Stimulated activated memory B cell treated with anti-CD40 and anti-IgM and Interleukin-4, amounts not matched to agents 10 μg/mL and 1 μg/mL and 100 μg/mL, for 72 hours (primary cell): ENCODE measurements at regions not wholly inside any gene's neighbourhood (a gene's known extent, or its start where the extent isn't known, plus 50 kb on each side); places are given as distances from the start of the nearest gene placed in this dataset.
"Not testable (repeated sequence)": the region's sequence is repeated elsewhere in the genome, so short reads cannot be mapped to it uniquely, and the experiment has no call there.

Experiments
- ATAC-seq: fragments of 150-1000 bp; cut with Tn5 transposase; 2 replicates; pipeline ENCODE4 v1.10.0; 2021
- H3K27ac Mint-ChIP-seq: one replicate; pipeline ENCODE4 v1.8.0; 2022; ENCODE audit warnings: mild to moderate bottlenecking, mixed read lengths
- H3K27me3 Mint-ChIP-seq: one replicate; pipeline ENCODE4 v1.8.0; 2022; ENCODE audit warnings: mixed read lengths
- H3K36me3 Mint-ChIP-seq: one replicate; pipeline ENCODE4 v1.8.0; 2022; ENCODE audit warnings: mixed read lengths
- H3K4me1 Mint-ChIP-seq: one replicate; pipeline ENCODE4 v1.8.0; 2022; ENCODE audit warnings: mixed read lengths
- H3K4me3 Mint-ChIP-seq: one replicate; pipeline ENCODE4 v1.8.0; 2022; ENCODE audit warnings: mild to moderate bottlenecking, moderate library complexity, mixed read lengths
- H3K9me3 Mint-ChIP-seq: one replicate; pipeline ENCODE4 v1.8.0; 2022; ENCODE audit warnings: mixed read lengths

- Mint-ChIP-seq H3K27me3 (no peaks in the 10 kb centered on the region), H3K36me3 (no peaks in the 10 kb centered on the region), H3K9me3 (no peaks in the 10 kb centered on the region), H3K4me3 (no peak overlapping the region), H3K4me1 (no peaks in the 10 kb centered on the region), H3K27ac (no peak overlapping the region)
- no peak for ATAC-seq
Observed at GRCh38 chr7:32676249-32676941, 181.1 kb downstream of the AVL9 start.

- no peak overlapping the region for H3K4me3 Mint-ChIP-seq
- H3K27me3 Mint-ChIP-seq = no peaks in the 10 kb centered on the region
- ATAC-seq = no peak
- no peak overlapping the region for H3K27ac Mint-ChIP-seq
- H3K36me3 Mint-ChIP-seq = peaks cover 4% of the 10 kb centered on the region
- H3K4me1 Mint-ChIP-seq = no peaks in the 10 kb centered on the region
- peaks cover 2% of the 10 kb centered on the region for H3K9me3 Mint-ChIP-seq
Observed at GRCh38 chr7:32673275-32673983, 178.1 kb downstream of the AVL9 start.

- H3K36me3 Mint-ChIP-seq = peaks cover 14% of the 10 kb centered on the region
- no peaks in the 10 kb centered on the region for H3K27me3 Mint-ChIP-seq
- H3K4me1 Mint-ChIP-seq = no peaks in the 10 kb centered on the region
- no peak for ATAC-seq
- H3K4me3 Mint-ChIP-seq = no peak overlapping the region
- no peak overlapping the region for H3K27ac Mint-ChIP-seq
- peaks cover 3% of the 10 kb centered on the region for H3K9me3 Mint-ChIP-seq
Observed at GRCh38 chr7:32670110-32671025, 175.1 kb downstream of the AVL9 start.

GRCh38 chr7:32669173-32669870, 174.0 kb downstream of the AVL9 start:
- ATAC-seq, H3K4me1 Mint-ChIP-seq, H3K4me3 Mint-ChIP-seq, H3K27ac Mint-ChIP-seq, H3K27me3 Mint-ChIP-seq, H3K9me3 Mint-ChIP-seq: not testable (repeated sequence)
- peaks cover 14% of the 10 kb centered on the region for H3K36me3 Mint-ChIP-seq

DNA sequence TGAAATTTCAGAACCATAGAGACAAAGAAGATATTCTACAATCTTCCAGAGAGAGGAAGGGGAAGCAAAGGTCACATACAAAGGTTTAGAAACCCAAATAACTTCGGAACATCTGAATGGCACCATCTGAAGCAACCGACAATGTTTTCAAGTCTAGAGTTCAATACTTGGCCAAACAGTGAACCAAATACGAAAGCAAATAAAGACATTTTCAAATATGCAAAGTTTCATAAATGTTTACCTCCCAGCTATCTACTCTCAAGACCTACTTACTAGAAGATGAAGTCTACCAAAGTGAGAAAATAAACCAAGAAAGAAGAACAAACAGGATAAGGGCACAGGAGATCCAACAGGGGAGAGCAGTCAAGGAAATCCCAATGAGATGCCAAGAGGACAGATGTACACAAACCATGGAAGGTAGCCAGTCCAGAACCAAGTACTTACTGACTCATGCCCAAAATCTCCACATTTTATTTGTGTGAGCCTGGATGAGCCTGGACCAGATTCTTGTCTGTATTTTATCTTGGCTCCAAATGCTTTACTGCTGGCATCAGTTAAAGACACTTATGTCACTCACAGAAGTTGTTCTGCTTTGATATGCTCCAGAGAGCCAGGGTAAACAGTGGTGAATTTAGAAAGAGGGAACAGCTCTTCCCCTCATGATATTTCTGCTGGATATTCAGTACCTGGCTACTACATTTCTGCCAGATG, 173.3 kb downstream of the AVL9 start:
- H3K4me3 Mint-ChIP-seq, H3K4me1 Mint-ChIP-seq, ATAC-seq, H3K27me3 Mint-ChIP-seq, H3K27ac Mint-ChIP-seq, H3K9me3 Mint-ChIP-seq: not testable (repeated sequence)
- peaks cover 16% of the 10 kb centered on the region for H3K36me3 Mint-ChIP-seq

- not testable (repeated sequence) for ATAC-seq, H3K9me3 Mint-ChIP-seq, H3K27me3 Mint-ChIP-seq, H3K27ac Mint-ChIP-seq, H3K4me1 Mint-ChIP-seq, H3K4me3 Mint-ChIP-seq
- H3K36me3 Mint-ChIP-seq = peaks cover 20% of the 10 kb centered on the region
Observed at GRCh38 chr7:32667586-32667985, 172.3 kb downstream of the AVL9 start.

GRCh38 chr7:32663805-32664211, 168.5 kb downstream of the AVL9 start:
- H3K9me3 Mint-ChIP-seq, H3K27ac Mint-ChIP-seq, H3K4me1 Mint-ChIP-seq, H3K27me3 Mint-ChIP-seq, H3K4me3 Mint-ChIP-seq, ATAC-seq: not testable (repeated sequence)
- H3K36me3 Mint-ChIP-seq = peaks cover 20% of the 10 kb centered on the region

- not testable (repeated sequence) for H3K4me3 Mint-ChIP-seq, H3K9me3 Mint-ChIP-seq, H3K36me3 Mint-ChIP-seq, H3K4me1 Mint-ChIP-seq, H3K27me3 Mint-ChIP-seq, H3K27ac Mint-ChIP-seq
- peak; percentile 56 for ATAC-seq
Observed at GRCh38 chr7:32662509-32662908, 167.2 kb downstream of the AVL9 start.

DNA sequence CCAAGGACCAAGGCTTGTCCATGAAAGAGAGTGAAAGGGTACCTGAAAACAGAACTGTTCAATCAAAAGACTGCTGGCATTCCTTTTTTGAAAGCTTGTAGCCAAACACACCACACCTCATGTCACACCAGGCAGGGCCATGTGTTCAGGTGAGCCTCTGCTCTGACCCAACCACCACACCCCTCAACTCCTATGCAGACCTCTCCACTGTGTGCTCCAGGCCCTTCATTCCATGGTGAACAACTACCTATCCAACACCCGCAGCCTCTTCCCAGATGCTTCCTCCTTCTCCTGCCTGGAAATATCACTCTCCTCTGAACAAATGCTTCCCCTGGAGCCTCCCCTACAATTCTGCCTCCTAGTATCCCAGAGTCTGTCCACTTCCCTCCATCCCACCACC, 166.6 kb downstream of the AVL9 start:
- Mint-ChIP-seq H3K27ac (no peak overlapping the region), H3K9me3 (no peaks in the 10 kb centered on the region), H3K4me3 (no peak overlapping the region), H3K4me1 (no peaks in the 10 kb centered on the region), H3K36me3 (peaks cover 6% of the 10 kb centered on the region), H3K27me3 (no peaks in the 10 kb centered on the region)
- no peak for ATAC-seq

GRCh38 chr7:32661501-32661900, 166.2 kb downstream of the AVL9 start:
- no peak for ATAC-seq
- Mint-ChIP-seq H3K36me3 (peaks cover 6% of the 10 kb centered on the region), H3K27me3 (no peaks in the 10 kb centered on the region), H3K9me3 (no peaks in the 10 kb centered on the region), H3K4me3 (no peak overlapping the region), H3K27ac (no peak overlapping the region), H3K4me1 (no peaks in the 10 kb centered on the region)

DNA sequence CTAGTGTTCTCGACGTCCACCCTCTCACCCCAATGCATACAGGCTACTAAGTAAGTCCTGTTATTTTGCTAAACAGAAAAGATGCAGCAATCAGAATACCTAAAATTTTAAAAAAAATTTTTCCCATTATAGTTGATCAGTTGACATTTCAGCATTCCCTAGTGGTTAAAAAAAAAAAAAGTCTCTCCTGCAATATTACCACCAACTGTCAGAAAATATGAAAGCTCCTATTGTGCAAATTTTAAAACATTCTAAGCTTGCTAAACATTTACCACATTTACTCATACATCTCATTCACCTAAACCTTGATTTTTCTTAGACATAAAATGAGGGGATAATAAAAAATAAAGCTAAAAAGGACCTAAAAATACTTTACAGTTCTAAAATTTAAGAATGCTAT, 165.6 kb downstream of the AVL9 start:
- H3K27me3 Mint-ChIP-seq = no peaks in the 10 kb centered on the region
- no peak for ATAC-seq
- H3K27ac Mint-ChIP-seq = no peak overlapping the region
- no peaks in the 10 kb centered on the region for H3K9me3 Mint-ChIP-seq
- H3K4me3 Mint-ChIP-seq = no peak overlapping the region
- peaks cover 6% of the 10 kb centered on the region for H3K36me3 Mint-ChIP-seq
- no peaks in the 10 kb centered on the region for H3K4me1 Mint-ChIP-seq

- Mint-ChIP-seq H3K27ac (no peak overlapping the region), H3K4me1 (no peaks in the 10 kb centered on the region), H3K4me3 (no peak overlapping the region), H3K27me3 (no peaks in the 10 kb centered on the region), H3K36me3 (peaks cover 6% of the 10 kb centered on the region), H3K9me3 (no peaks in the 10 kb centered on the region)
- no peak for ATAC-seq
Observed at GRCh38 chr7:32659853-32660252, 164.6 kb downstream of the AVL9 start.

DNA sequence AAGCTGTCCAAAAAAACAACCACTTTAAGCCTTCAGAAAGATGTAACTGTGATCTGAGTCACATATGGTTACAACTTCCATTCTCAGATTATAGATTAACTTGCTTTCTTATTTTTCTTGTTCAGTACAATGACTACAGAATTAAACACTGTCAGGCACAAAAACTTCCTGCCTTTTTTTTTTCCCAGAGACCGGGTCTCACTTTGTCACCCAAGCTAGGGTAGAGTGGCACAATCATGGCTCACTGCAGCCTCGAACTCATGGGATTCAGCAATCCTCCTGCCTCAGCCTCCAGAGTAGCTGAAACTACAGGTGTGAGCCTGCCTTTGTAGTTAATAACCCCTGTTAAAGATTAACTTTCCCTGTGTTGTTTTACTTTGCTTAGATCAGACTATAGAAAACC, 163.2 kb downstream of the AVL9 start:
- no peaks in the 10 kb centered on the region for H3K9me3 Mint-ChIP-seq
- no peak overlapping the region for H3K27ac Mint-ChIP-seq
- H3K36me3 Mint-ChIP-seq = peaks cover 2% of the 10 kb centered on the region
- H3K27me3 Mint-ChIP-seq = no peaks in the 10 kb centered on the region
- H3K4me3 Mint-ChIP-seq = no peak overlapping the region
- no peak for ATAC-seq
- H3K4me1 Mint-ChIP-seq = no peaks in the 10 kb centered on the region

GRCh38 chr7:32658034-32658433, 162.7 kb downstream of the AVL9 start:
- no peaks in the 10 kb centered on the region for H3K36me3 Mint-ChIP-seq
- no peak overlapping the region for H3K4me3 Mint-ChIP-seq
- no peak overlapping the region for H3K27ac Mint-ChIP-seq
- H3K4me1 Mint-ChIP-seq = no peaks in the 10 kb centered on the region
- ATAC-seq = no peak
- no peaks in the 10 kb centered on the region for H3K27me3 Mint-ChIP-seq
- H3K9me3 Mint-ChIP-seq = no peaks in the 10 kb centered on the region

DNA sequence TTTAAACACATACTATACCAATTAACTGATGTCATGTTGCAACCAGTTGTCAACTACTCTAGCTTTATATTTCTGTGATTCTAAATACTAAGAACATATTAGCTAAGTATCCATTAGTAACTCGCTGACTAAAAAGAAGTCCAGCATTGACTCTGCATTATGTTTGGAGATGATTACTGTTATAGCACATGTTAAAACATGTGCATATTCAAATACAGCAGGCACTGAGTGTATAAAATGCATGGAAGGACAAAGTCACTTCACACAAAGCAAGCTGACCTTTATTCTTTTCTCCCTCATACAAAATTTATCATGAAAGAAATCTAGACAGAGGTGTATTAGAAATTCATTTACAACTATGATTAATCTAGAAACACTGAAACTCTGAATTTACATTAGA, 159.3 kb downstream of the AVL9 start:
- ATAC-seq, H3K36me3 Mint-ChIP-seq, H3K27me3 Mint-ChIP-seq, H3K27ac Mint-ChIP-seq, H3K4me3 Mint-ChIP-seq, H3K4me1 Mint-ChIP-seq, H3K9me3 Mint-ChIP-seq: not testable (repeated sequence)
